ENCODE measurements at regions not wholly inside any gene's neighbourhood (a gene's known extent, or its start where the extent isn't known, plus 50 kb on each side); places are given as distances from the start of the nearest gene placed in this dataset.

DNA sequence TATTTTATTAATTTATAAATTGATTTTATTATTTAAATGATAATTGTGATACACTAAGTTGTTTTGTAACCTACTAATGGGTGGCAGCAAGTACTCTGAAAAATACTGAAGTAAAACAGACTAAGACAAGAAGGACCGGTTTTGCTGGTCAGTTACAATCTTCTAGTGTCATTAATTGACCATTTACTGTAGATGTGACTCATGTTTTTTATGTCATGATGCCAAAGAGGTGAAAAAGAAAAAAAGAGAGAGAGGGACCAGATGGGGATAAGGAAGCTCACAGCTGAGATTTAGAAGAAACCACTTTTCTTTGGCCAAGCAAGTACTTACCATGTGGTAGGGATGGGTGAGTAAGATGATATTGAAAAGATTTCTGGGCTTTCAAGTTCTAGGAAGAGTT lies 955.8 kb upstream of the LRRTM1 start:
- no CpG with 5 or more reads among the region's 1 CpG for WGBS (ENCODE audit: insufficient coverage)
- Histone ChIP-seq H3K9me3 (ENCODE audit: control insufficient read depth, insufficient read depth, low read length) (no peaks in the 10 kb centered on the region), H3K4me1 (ENCODE audit: control insufficient read depth, insufficient read depth, low read length) (no peaks in the 10 kb centered on the region), H3K36me3 (ENCODE audit: control insufficient read depth, insufficient read depth, low read length) (no peaks in the 10 kb centered on the region), H3K27me3 (ENCODE audit: control insufficient read depth, insufficient read depth, low read length) (no peaks in the 10 kb centered on the region), H3K27ac (ENCODE audit: low read depth, low read length) (no peak overlapping the region), H3K4me3 (ENCODE audit: low read depth, low read length) (no peak overlapping the region)
- DNase-seq (ENCODE audit: low read depth in 4 of 6, low spot score in 6 of 6): no peak

DNA sequence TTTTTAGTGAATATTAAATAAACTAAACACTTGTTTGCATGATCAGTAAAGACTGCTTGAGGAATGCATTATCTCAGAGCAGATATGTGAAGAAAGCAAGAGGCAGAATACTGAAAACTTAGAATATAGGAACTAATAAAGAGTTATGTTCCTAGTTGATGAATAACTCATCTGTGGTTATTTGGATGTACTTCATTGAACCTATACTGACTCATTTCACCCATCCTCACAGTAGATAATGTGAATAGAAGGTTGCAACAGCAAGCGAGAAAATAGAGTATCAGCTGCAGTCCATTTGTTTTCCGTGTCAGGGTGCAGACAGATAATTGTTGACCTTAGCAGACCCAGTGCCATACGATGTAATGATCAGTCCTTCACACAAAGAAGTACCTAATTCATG lies 945.7 kb upstream of the LRRTM1 start:
- no peak overlapping the region for H3K27ac ChIP-seq (ENCODE audit: low read depth, low read length)
- H3K4me3 ChIP-seq (ENCODE audit: low read depth, low read length): no peak overlapping the region
- H3K4me1 ChIP-seq (ENCODE audit: control insufficient read depth, insufficient read depth, low read length): no peaks in the 10 kb centered on the region
- no peaks in the 10 kb centered on the region for H3K36me3 ChIP-seq (ENCODE audit: control insufficient read depth, insufficient read depth, low read length)
- no peaks in the 10 kb centered on the region for H3K27me3 ChIP-seq (ENCODE audit: control insufficient read depth, insufficient read depth, low read length)
- WGBS (ENCODE audit: insufficient coverage): no CpG with 5 or more reads among the region's 3 CpGs
- DNase-seq (ENCODE audit: low read depth in 4 of 6, low spot score in 6 of 6): no peak
- H3K9me3 ChIP-seq (ENCODE audit: control insufficient read depth, insufficient read depth, low read length): no peaks in the 10 kb centered on the region

DNA sequence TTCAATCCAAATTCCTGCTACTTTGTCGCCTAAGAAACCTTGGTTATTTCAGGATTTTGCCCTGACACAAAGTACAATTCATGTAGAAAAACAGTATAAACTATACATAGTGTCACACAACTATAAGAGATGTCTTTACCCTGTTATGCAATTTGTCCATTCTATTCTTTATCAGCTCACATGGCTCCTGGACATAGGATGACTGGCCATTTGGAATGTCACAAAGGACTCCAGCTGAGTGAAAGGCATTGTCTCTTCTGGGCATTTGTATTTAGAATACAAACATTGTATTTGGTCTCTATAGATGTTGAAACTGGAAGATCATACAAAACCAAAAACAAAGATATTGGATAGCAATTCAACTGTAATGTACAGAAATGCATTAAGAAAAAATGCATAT lies 944.6 kb upstream of the LRRTM1 start:
- Histone ChIP-seq H3K36me3 (ENCODE audit: control insufficient read depth, insufficient read depth, low read length) (no peaks in the 10 kb centered on the region), H3K9me3 (ENCODE audit: control insufficient read depth, insufficient read depth, low read length) (no peaks in the 10 kb centered on the region), H3K27me3 (ENCODE audit: control insufficient read depth, insufficient read depth, low read length) (no peaks in the 10 kb centered on the region), H3K4me3 (ENCODE audit: low read depth, low read length) (no peak overlapping the region), H3K27ac (ENCODE audit: low read depth, low read length) (no peak overlapping the region), H3K4me1 (ENCODE audit: control insufficient read depth, insufficient read depth, low read length) (no peaks in the 10 kb centered on the region)
- no peak for DNase-seq (ENCODE audit: low read depth in 4 of 6, low spot score in 6 of 6)
- whole genome bisulfite sequencing (ENCODE audit: insufficient coverage): no CpG with 5 or more reads among the region's 1 CpG

DNA sequence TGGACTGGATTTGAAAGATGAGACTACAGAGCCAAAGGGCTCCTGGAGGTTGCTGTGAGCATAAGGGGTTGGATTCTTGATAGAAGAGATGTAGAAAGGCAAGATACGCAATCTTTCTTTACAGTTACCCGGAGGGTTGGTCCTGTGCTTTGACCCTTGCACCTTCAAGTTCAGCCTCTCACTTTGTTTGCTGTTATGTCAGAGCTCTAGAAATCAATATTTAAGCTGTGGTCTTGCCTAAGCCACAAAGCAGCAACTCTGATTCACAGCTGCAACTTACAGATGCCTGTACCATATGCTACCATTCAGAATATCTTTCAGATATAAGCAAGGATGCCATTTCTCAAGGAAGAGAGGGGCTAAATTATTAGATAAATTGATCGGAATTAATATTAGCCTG lies 943.1 kb upstream of the LRRTM1 start:
- peak in 1 of 6 donors; percentile 1 for DNase-seq (ENCODE audit: low read depth in 4 of 6, low spot score in 6 of 6)
- H3K4me3 ChIP-seq (ENCODE audit: low read depth, low read length): no peak overlapping the region
- no CpG with 5 or more reads among the region's 3 CpGs for WGBS (ENCODE audit: insufficient coverage)

DNA sequence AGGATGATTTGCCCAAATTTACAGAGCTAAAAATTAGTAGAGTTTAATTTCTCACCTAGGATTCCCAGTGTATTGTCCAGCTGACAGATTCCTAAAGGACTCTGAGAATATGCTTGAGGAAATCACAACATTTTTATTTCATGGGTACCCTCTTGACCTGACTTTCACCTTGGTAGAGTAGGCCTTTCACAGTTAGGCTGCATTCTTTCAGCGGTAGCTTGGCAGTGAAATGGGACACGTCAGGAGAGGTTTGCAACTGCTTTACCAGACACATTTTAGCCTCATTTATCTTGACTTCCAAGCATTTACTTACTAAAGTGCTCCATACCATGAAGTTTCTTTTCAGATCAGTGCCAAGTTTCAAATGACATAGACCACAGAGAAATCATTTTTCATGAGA lies 937.9 kb upstream of the LRRTM1 start:
- Histone ChIP-seq H3K4me1 (ENCODE audit: control insufficient read depth, insufficient read depth, low read length) (no peaks in the 10 kb centered on the region), H3K4me3 (ENCODE audit: low read depth, low read length) (no peak overlapping the region), H3K27me3 (ENCODE audit: control insufficient read depth, insufficient read depth, low read length) (no peaks in the 10 kb centered on the region), H3K9me3 (ENCODE audit: control insufficient read depth, insufficient read depth, low read length) (no peaks in the 10 kb centered on the region), H3K27ac (ENCODE audit: low read depth, low read length) (no peak overlapping the region), H3K36me3 (ENCODE audit: control insufficient read depth, insufficient read depth, low read length) (no peaks in the 10 kb centered on the region)
- no CpG with 5 or more reads among the region's 2 CpGs for WGBS (ENCODE audit: insufficient coverage)
- no peak for DNase-seq (ENCODE audit: low read depth in 4 of 6, low spot score in 6 of 6)

More for the DNA sequence above, 943.1 kb upstream of the LRRTM1 start:
- Histone ChIP-seq H3K9me3 (ENCODE audit: control insufficient read depth, insufficient read depth, low read length) (no peaks in the 10 kb centered on the region), H3K36me3 (ENCODE audit: control insufficient read depth, insufficient read depth, low read length) (no peaks in the 10 kb centered on the region), H3K27me3 (ENCODE audit: control insufficient read depth, insufficient read depth, low read length) (no peaks in the 10 kb centered on the region), H3K27ac (ENCODE audit: low read depth, low read length) (no peak overlapping the region), H3K4me1 (ENCODE audit: control insufficient read depth, insufficient read depth, low read length) (no peaks in the 10 kb centered on the region)

DNA sequence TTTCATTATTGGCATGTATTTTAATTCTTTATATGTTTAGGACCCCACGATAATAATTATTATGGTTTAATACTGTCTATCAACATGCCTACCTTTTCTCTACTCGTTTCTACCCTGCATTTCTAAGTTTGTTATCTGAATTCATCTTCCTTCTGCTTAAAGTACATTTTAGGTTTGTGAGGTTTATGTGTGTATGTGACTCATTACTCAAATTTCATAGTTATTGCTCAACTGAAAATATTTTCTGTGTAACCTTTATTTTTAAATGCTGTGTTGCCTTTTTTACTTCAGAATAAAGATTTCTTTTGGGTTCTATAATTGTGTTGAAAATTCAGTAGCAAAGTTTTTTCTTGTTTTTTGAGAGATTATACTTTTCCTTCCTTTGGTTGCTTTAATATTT lies 933.9 kb upstream of the LRRTM1 start:
- no peak overlapping the region for H3K4me3 ChIP-seq (ENCODE audit: low read depth, low read length)
- H3K4me1 ChIP-seq (ENCODE audit: control insufficient read depth, insufficient read depth, low read length): no peaks in the 10 kb centered on the region
- no peak for DNase-seq (ENCODE audit: low read depth in 4 of 6, low spot score in 6 of 6)
- H3K27me3 ChIP-seq (ENCODE audit: control insufficient read depth, insufficient read depth, low read length): no peaks in the 10 kb centered on the region
- no peaks in the 10 kb centered on the region for H3K36me3 ChIP-seq (ENCODE audit: control insufficient read depth, insufficient read depth, low read length)
- no peak overlapping the region for H3K27ac ChIP-seq (ENCODE audit: low read depth, low read length)
- no peaks in the 10 kb centered on the region for H3K9me3 ChIP-seq (ENCODE audit: control insufficient read depth, insufficient read depth, low read length)
- no CpG with 5 or more reads among the region's 2 CpGs for WGBS (ENCODE audit: insufficient coverage)

DNA sequence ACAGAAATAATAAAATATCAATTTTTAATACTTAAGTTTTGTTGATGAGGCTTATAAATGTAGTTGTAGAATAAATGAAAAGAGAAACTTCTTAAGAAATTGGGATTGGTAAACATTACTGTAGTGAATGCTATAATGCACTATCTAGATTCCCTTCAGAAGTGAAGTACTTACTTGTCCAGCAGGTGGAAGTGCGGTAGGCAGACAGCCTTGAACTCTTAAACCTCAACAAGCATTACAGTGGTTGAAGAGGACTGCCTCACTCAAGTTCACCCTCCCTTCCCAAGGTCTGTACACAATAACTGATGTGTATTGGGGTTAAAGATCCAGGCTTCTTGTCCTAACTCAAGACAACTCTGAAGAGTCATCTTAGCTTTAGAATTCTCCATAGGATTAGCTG lies 931.0 kb upstream of the LRRTM1 start:
- Histone ChIP-seq H3K36me3 (ENCODE audit: control insufficient read depth, insufficient read depth, low read length) (no peaks in the 10 kb centered on the region), H3K4me3 (ENCODE audit: low read depth, low read length) (no peak overlapping the region), H3K4me1 (ENCODE audit: control insufficient read depth, insufficient read depth, low read length) (no peaks in the 10 kb centered on the region), H3K27me3 (ENCODE audit: control insufficient read depth, insufficient read depth, low read length) (no peaks in the 10 kb centered on the region), H3K27ac (ENCODE audit: low read depth, low read length) (no peak overlapping the region), H3K9me3 (ENCODE audit: control insufficient read depth, insufficient read depth, low read length) (no peaks in the 10 kb centered on the region)
- no peak for DNase-seq (ENCODE audit: low read depth in 4 of 6, low spot score in 6 of 6)
- no CpG with 5 or more reads among the region's 1 CpG for WGBS (ENCODE audit: insufficient coverage)

DNA sequence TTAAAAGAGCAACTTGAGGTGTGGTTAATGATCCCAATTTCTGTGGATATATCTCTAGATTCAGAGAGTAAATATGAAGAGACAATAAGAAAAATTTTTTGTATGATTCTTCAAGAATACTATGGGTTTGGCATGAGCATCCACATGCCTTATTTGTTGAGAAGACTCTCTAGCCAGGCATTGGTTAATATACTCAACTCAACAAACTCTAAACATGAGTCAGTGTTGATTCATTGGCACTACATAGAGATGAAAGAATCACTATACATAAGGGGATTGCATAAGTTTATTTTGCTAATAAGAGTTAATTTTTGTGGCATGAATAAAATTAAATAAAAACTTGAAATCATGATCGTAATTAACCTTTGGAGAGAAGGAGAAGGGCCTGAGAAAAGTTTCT lies 930.2 kb upstream of the LRRTM1 start:
- no peak for DNase-seq (ENCODE audit: low read depth in 4 of 6, low spot score in 6 of 6)
- Histone ChIP-seq H3K27ac (ENCODE audit: low read depth, low read length) (no peak overlapping the region), H3K27me3 (ENCODE audit: control insufficient read depth, insufficient read depth, low read length) (no peaks in the 10 kb centered on the region), H3K4me1 (ENCODE audit: control insufficient read depth, insufficient read depth, low read length) (no peaks in the 10 kb centered on the region), H3K4me3 (ENCODE audit: low read depth, low read length) (no peak overlapping the region), H3K36me3 (ENCODE audit: control insufficient read depth, insufficient read depth, low read length) (no peaks in the 10 kb centered on the region), H3K9me3 (ENCODE audit: control insufficient read depth, insufficient read depth, low read length) (no peaks in the 10 kb centered on the region)
- no CpG with 5 or more reads among the region's 1 CpG for WGBS (ENCODE audit: insufficient coverage)

DNA sequence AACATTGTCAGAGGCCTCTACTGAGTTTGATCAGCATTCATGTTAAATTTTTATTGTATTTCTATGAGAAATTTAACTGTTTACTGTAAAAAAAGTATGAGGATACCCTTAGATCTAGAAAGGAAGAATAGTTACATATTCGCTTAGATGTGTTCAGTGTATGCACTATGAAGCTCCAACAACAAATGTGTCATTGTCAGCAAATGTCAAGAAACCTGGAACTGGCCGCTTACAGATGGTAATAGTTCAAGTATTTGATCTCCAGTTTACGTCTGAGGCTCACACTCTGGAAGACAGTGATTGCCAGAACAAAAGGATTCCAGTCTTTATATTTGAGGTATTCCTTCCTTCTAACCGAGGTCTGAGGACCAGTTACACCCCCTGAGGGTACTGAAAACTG lies 921.2 kb upstream of the LRRTM1 start:
- no CpG with 5 or more reads among the region's 4 CpGs for WGBS (ENCODE audit: insufficient coverage)
- H3K9me3 ChIP-seq (ENCODE audit: control insufficient read depth, insufficient read depth, low read length): no peaks in the 10 kb centered on the region
- H3K4me1 ChIP-seq (ENCODE audit: control insufficient read depth, insufficient read depth, low read length): no peaks in the 10 kb centered on the region
- no peak overlapping the region for H3K4me3 ChIP-seq (ENCODE audit: low read depth, low read length)
- no peaks in the 10 kb centered on the region for H3K27me3 ChIP-seq (ENCODE audit: control insufficient read depth, insufficient read depth, low read length)
- H3K27ac ChIP-seq (ENCODE audit: low read depth, low read length): no peak overlapping the region
- DNase-seq (ENCODE audit: low read depth in 4 of 6, low spot score in 6 of 6): no peak
- H3K36me3 ChIP-seq (ENCODE audit: control insufficient read depth, insufficient read depth, low read length): no peaks in the 10 kb centered on the region

DNA sequence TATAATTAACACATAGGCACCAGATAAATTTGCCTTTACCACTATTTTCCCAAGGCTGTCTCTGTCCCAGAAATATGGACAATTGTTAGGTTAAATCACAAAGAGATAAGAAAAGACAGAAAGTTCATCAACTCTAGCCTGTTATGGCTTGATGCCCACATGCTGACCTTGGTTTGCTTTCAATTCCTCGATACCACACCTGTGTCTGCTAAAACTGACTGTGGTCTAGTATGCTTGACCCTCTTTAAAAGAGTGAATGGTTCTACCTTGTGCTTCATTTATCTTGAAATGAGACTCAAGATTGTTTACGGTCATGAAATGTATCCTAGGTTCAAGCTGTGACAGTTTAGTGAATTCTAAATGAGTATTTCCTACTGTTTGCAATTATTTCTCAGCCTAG lies 909.0 kb upstream of the LRRTM1 start:
- 100% methylated on average over 1 of the region's 2 CpGs for WGBS (ENCODE audit: insufficient coverage)
- no peak for DNase-seq (ENCODE audit: low read depth in 4 of 6, low spot score in 6 of 6)
- Histone ChIP-seq H3K27me3 (ENCODE audit: control insufficient read depth, insufficient read depth, low read length) (no peaks in the 10 kb centered on the region), H3K4me3 (ENCODE audit: low read depth, low read length) (no peak overlapping the region), H3K9me3 (ENCODE audit: control insufficient read depth, insufficient read depth, low read length) (no peaks in the 10 kb centered on the region), H3K27ac (ENCODE audit: low read depth, low read length) (no peak overlapping the region), H3K4me1 (ENCODE audit: control insufficient read depth, insufficient read depth, low read length) (no peaks in the 10 kb centered on the region), H3K36me3 (ENCODE audit: control insufficient read depth, insufficient read depth, low read length) (no peaks in the 10 kb centered on the region)
